AG08396 (cell line): ENCODE measurements at regions not wholly inside any gene's neighbourhood (a gene's known extent, or its start where the extent isn't known, plus 50 kb on each side); places are given as distances from the start of the nearest gene placed in this dataset.
"Not testable (repeated sequence)": the region's sequence is repeated elsewhere in the genome, so short reads cannot be mapped to it uniquely, and the experiment has no call there.

Experiments
- DNase-seq: peaks from one replicate; pipeline ENCODE4 v3.0.0; 2012; ENCODE audit warnings: low spot score, mixed read lengths

DNA sequence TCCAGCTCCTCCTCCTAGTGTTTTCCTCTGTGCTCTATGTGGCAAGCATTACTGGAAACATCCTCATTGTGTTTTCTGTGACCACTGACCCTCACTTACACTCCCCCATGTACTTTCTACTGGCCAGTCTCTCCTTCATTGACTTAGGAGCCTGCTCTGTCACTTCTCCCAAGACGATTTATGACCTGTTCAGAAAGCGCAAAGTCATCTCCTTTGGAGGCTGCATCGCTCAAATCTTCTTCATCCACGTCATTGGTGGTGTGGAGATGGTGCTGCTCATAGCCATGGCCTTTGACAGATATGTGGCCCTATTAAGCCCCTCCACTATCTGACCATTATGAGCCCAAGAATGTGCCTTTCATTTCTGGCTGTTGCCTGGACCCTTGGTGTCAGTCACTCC, 64.0 kb downstream of the OR4F15 start:
- DNase-seq, result not testable (repeated sequence)

DNA sequence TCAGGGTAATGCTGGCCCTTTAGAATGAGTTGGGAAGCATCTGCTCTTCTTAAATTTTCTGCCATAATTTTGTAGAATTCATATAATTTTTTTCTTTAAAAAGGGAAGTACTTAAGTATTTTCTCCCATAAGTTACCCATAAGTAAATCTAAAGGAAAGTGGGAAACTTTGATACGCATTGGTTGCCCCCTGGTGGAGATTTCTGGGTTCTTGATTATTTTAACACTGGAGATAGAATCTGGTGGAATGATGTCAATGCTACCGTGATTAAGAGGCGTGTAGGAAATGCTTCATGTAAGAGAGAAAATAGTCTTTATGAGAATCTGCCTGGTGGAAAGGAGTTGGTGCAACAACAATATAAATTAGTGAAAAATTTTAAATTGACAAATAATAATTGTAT, 65.6 kb downstream of the OR4F15 start:
- DNase-seq, result not testable (repeated sequence)

DNA sequence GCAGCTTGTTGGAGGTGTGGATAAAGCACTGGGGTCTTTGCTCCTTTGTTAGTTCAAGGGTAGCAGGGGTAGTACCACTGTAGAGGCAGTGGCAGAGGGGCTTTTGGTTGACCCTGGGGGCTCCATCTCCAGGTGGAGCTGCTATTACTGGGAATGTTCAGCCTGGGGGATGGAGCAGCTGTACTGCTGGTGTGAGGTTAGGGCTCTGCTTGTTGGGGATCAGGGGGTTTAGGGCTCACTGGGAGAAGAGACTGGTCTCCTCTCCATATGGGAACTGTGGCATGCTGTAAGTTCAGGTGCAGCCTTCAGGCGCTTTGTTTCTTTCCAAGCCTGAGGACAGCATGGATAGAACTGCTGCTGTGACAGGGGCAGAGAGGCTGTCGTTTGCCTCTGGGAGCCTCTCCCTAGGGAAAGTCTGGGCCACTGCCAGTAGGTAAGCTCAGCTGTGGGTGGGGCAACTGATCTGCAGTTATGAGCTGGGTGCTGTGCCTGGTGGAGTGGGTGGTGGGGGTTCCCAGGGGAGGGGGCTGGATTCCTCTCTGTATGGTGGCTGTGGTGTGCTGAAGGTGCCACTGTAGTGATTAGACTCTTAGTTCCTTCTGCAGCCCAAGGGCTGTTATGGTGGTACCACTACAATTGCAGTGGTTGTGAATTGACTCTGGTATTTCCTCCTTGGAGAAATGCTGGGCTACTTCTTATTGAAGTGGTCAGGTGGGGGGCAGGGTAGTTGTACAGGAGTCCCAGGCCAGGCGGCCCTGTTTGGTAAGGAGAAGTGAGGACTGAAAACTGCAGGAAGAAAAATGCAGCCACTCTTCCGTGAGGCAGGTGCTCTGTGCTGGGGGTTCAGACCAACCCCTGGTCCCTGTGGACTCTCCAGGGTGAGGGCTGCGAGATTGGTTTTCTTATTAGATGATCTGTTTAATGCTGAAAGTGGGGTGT, 100.6 kb downstream of the OR4F15 start:
- DNase-seq, result not testable (repeated sequence)

DNA sequence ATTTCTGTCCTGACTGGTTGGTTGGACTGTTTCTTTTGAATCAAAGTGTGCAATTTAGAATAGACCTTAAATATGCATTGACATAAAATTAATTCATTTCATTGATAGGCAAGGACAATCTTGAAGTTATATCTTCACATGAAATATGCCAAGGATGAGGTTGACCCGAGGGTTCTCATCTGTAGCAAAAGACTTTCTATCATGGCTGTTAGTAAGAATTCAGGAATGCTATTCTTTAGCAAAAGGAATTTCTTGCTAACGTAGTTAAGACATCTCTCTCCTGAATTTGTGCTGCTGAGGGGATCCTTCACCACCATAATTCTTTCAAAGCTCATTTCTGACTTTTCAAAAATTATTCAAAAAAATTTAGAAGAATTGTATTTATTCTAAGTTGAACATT, 112.6 kb downstream of the OR4F15 start:
- DNase-seq, result not testable (repeated sequence)

DNA sequence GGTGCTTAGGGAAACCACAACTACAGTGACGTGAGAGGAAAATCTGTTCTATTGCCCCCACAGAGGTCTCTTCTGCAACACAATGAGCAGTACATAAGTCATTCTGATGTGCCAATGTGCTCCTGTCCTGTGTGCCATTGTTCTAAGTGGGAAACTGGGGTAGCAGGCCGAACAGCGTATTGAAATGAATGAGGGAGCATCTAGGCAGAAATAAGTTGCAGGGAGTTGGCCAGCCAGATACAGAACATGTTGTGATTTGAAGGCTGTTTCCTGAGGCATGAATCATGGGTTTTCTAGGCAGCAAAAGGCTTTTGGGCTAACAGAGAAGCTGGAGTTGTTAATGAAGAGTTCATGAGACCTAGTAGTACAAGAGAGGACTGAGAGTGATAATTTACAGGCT, 122.5 kb downstream of the OR4F15 start:
- not testable (repeated sequence) for DNase-seq

DNA sequence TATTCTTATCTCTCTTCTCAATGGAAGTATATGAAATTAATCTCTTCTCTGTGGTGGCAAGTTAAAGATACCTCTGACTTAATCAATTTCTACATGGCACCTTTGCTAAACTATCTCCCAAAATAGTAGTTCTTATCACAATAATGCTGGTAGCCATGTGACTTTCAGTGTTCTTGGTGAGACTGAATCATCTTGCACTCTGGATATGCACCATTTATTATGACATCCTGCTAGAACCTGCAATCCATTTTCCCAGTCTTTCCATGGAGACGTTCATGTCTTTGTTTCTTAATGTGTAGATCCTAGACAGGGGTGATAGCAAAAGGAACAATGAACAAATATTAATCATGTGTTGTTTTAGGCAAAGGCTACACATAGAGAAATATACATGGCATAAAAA, 125.4 kb downstream of the OR4F15 start:
- not testable (repeated sequence) for DNase-seq

DNA sequence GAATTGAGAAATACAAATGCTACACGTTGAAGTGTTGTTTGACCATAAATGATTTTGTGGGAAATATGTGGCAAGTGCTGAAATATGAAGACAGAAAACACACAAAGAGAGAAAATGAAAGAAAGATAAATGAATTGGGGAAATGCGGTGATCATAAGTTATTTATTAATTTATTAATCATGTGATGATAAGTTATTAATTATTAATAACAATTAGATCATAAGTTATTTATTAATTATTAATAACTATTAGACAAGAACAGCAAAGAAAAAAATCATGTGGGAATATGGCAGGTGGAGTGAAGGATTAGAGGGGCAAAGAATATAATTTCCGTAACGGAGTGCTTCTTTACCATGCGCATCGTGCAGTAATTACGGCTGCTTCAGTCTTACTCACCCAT, 126.6 kb downstream of the OR4F15 start:
- not testable (repeated sequence) for DNase-seq

DNA sequence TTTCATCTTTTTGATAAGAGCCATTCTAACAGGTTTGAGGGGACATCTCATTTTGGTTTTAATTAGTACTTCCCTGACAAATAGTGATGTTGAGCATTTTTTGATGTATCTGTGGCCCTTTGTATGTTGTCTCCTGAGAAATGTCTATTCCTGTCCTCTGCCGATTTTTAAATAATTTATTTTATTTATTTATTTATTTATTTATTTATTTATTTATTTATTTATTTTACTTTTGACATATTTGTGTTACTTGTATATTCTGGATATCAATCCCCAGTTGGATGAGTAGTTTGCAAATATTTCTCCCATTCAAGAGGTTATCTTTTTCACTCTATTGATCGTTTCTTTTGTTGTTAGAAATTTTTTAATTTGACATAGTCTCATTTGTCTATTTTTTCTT, 133.9 kb downstream of the OR4F15 start:
- not testable (repeated sequence) for DNase-seq

DNA sequence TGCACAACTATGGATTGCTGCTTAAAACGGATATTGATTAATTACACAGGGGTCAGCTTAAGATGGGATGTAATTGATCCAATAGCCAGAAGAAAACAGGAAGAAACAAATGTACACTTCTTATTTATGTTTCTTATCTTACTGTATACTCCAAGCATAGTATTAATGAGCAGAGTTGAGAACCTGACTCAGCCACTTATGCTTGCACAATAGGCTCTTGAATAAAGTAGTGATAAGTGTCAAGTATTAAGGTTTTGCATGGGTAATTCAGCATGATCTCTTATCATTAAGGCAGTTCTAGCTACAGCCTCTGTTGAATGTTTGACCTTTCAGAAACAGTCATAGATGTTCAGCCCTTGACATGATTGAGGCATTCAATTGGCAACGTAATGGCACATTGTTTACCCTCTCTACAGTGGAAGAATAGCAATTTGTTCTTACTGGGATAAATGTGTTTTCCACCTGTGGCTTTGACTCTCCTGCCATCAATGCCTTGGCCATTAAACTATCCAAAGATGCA, 136.5 kb downstream of the OR4F15 start:
- DNase-seq, result not testable (repeated sequence)

DNA sequence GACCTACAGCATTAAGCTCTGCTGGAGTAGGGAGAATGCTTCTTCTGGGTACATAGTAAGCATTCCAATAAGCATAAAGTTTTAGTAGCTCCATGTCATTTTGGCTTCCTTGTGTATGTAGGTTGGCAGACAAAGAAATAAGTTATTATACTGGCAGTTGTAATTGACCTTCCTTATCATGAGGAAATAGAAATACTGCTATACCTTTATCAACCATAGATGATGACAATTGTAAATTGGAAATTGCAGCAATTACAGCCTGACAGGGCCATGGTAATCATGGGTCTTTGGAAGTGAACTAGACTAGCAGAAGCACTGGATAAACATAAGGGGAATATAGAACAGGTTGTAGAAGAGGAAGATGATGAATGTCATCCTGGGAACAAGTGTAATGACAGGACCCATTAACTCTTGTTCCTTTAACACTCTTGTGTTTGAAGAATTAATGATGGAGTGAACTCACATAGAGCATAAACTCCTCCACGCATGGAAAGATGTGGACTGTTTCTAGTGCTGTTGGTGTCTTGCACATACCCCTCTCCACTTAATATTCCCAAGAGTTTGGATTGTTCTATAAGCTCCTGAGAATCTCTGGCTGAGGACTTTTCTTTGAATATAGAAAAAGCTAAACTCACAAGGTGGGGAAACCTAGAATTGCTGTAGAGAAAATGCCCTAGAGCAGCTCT, 137.5 kb downstream of the OR4F15 start:
- DNase-seq, result not testable (repeated sequence)

DNA sequence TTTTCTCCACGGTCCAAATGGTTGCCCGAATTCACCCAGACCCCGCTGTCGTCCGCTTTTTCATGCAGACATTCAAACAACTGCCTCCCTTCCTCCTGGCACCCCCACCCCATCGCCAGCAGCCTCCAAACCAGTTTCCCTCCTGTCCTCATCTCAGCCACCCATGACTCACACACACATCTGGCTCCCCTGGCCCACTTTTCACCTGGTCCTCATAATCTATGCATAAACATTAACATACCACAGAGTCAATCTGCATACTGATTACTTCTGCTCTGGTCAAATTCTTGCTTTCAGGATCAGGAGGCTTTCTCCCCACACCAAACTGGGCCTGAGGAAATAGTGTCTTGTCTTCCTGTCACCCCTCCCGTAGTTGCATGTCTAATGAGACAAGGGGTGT, 142.0 kb downstream of the OR4F15 start:
- DNase-seq, result not testable (repeated sequence)

DNA sequence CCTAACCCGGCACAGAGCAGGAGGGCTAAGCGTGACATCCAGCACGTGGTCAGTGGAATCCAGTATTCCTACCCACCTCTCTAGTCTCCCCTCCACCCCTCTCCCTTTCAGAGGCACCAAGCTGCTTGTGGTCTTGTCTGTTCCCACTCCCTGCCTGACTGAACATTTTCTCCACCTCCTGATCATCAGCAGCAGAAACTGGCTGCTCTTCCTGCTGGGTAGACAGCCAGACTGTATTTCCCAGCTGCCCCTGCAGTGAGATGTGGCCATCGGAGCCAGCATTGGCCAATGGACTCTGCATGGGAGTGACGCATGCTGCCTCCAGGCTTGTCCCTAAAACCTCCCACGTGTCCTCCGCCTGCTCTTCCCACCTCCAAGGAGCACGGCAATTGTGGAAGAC, 143.8 kb downstream of the OR4F15 start:
- DNase-seq, result not testable (repeated sequence)

DNA sequence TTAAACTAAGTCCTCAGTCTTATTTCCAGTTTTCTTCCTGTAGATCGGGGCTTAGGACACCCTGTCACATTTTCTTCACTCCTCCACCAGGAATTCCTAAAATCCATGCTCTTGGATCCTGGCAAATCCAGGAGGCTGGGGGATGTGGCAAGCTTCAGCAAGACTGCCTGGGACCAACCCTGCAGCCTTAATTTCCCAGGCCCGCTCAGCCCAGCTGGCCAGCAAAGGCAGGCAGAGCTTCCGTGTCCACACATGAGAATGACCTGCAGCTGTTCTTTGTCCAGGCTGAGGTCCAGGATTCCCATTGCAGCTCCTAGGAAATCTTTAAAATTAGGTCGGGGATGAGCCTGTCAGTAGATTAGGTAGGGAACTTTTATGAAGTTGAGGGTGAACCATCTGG, 146.7 kb downstream of the OR4F15 start:
- DNase-seq, result not testable (repeated sequence)

DNA sequence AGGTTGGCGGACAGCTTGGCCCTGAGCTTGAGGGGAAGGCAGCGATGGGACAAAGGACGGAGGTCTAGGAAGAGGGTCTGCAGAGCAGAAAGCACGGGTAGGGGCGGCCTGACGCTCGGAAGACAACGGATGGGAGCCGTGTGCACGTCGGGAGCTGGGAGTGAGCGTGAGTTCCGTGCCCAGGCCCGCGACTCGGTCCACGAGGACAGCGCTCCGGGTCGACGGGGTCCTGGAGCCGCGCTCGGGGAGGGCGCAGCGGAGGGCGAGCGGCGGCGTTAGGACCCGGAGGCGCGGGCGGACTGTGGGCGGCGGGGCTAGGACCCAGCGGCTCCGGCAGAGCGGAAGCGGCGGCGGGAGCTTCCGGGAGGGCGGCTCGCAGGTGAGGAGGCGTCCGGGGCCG, 149.3 kb downstream of the OR4F15 start:
- DNase-seq, result not testable (repeated sequence)

DNA sequence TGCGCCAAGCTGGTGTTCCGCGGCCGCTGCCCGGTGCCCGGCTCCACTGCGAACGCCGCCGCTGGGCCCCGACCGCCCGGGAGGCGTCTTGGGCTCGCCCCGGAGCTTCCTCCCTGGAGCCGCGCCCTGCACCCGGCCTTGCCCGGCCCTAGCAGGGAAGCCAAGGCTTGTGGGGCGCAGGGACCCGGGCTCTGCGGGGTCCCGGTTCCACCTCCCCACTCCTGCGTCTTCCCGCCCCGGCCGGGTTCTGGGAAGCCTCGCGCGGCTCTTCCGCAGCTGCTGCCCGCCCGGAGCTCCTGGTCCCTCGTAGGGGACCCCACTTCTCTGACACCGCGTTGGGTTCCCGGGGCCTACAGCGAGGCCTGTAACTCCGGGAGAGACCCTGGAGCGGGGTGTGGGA, 149.8 kb downstream of the OR4F15 start:
- DNase-seq, result not testable (repeated sequence)

DNA sequence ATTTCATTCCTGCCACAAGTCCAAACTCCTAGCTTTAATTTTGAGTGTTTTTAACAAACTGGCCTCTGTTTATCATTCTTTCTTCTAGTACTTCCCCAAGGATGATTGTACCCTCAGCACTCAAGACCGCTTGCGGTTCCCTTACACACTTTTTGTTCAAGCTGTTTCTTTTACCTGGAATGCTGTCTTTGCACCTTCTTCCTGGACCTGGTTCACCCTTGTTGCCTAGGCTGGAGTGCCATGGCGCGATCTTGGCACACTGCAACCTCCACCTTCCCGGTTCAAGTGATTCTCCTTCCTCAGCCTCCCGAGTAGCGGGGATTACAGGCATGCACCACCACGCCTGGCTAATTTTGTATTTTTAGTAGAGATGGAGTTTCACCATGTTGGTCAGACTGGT, 151.7 kb downstream of the OR4F15 start:
- not testable (repeated sequence) for DNase-seq

DNA sequence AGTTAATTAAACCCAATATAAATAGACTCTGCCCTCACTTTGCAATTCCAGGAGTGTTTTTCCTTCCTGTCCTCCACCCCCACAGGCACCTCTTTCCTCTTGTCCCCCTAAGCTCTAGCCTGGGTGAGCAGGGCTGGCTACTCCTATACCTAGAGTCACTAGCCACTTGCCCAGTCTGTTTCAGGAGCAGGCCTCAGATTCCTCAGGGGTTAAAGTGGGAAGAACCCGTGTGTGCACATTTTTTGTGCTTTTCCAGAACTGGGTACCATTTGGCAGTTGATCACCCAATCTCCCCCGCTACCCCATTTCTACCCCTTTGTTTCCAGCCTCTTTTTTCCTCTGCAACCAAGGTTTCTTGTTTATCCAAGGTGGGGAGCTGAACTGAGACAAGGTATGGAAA, 153.4 kb downstream of the OR4F15 start:
- DNase-seq, result not testable (repeated sequence)

DNA sequence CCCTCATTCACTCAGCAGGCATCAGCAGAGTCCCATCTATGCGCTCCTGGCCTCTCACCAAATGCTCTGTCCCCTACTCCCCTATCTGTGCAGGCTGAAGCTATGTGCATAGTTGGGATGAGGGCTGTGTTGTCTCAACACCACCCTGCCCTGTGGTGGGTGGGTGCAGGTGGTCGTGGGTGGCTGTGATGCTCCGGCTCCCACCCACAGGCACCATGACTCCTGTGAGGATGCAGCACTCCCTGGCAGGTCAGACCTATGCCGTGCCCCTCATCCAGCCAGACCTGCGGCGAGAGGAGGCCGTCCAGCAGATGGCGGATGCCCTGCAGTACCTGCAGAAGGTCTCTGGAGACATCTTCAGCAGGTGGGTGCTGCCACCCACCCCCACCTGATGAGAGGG, 153.9 kb downstream of the OR4F15 start:
- DNase-seq, result peak; percentile 3

DNA sequence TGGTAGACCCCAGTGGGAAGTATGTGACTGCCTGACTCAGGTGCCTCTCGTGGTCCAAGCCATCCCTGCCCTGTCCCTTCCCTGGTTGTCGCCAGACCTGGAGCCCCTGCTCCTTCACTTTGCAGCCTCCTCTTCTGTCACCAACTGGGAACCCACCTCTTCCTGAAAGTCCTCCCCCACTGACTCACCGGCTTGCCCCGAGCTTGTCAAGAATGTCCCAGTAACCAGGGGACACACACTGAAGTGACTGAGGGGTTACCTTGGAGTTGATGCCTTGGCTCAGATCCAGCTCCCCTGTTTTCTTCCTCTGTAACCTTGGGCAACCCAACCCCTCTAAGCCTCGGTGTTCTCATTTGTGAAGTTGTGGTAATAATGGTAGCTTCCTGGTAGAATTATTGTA, 155.4 kb downstream of the OR4F15 start:
- DNase-seq, result not testable (repeated sequence)

DNA sequence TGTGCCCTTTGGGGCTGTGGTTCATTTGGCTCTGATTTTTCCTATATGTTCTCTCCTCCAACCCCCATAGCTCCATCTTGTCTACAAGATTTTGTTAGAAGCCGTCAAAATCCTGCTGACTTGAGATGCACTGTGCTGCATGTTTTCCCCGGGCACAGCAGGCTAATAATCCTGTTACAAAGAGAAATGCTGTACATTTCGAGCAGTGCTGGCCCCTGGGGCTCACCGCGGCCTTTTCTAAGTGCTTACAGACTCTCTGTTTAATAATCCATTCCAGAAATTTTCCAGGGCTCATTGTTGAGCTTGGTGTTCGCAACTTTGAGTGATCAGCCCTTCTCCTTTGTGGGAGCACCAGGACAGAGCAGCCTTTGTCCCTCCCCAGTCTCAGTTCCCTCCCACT, 158.6 kb downstream of the OR4F15 start:
- not testable (repeated sequence) for DNase-seq

DNA sequence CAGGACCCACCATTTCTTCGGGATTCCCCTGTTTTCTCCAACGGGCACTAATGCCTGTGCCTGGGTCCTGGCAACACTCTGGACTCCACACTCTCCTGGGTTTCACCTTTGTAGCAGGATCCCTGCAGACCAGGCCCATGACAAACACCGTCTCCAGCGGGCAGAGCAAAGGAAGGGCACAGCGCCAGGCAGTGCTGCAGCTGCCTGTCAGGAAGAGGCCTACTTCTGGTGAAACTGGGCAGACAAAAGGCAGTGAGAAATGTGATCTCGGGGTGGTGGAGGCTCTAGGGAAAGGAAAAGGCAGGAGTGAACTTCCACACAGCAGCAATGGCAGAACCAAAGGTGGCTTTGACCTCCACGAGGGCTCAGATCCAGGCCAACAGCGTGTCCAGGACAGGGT, 165.3 kb downstream of the OR4F15 start:
- DNase-seq, result not testable (repeated sequence)

DNA sequence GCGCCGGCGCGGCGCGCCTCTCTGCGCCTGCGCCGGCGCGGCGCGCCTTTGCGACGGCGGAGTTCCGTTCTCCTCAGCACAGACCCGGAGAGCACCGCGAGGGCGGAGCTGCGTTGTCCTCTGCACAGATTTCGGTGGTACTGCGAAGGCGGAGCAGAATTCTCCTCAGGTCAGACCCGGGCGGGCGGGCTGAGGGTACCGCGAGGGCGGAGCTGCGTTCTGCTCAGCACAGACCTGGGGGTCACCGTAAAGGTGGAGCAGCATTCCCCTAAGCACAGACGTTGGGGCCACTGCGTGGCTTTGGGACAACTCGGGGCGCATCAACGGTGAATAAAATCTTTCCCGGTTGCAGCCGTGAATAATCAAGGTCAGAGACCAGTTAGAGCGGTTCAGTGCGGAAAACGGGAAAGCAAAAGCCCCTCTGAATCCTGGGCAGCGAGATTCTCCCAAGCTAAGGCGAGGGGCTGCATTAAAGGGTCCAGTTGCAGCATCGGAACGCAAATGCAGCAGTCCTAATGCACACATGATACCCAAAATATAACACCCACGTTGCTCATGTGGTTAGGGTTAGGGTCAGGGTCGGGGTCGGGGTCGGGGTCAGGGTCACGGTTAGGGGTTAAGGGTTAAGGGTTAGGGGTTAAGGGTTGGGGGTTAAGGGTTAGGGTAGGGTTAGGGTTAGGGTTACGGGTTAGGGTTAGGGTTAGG, 168.4 kb downstream of the OR4F15 start:
- peak; percentile 4 for DNase-seq
